NT2/D1 (cell line): ENCODE measurements at regions not wholly inside any gene's neighbourhood (a gene's known extent, or its start where the extent isn't known, plus 50 kb on each side); places are given as distances from the start of the nearest gene placed in this dataset.

Source experiments
- SUZ12 ChIP-seq: IDR thresholded peaks from 2 replicates; pipeline ENCODE4 v1.6.1; 2011; ENCODE audit not compliant: insufficient read length, insufficient read depth; ENCODE audit errors: extremely low read depth
- YY1 ChIP-seq: IDR thresholded peaks from 2 replicates; pipeline ENCODE4 v1.6.1; 2011; ENCODE audit not compliant: insufficient read length, insufficient read depth

DNA sequence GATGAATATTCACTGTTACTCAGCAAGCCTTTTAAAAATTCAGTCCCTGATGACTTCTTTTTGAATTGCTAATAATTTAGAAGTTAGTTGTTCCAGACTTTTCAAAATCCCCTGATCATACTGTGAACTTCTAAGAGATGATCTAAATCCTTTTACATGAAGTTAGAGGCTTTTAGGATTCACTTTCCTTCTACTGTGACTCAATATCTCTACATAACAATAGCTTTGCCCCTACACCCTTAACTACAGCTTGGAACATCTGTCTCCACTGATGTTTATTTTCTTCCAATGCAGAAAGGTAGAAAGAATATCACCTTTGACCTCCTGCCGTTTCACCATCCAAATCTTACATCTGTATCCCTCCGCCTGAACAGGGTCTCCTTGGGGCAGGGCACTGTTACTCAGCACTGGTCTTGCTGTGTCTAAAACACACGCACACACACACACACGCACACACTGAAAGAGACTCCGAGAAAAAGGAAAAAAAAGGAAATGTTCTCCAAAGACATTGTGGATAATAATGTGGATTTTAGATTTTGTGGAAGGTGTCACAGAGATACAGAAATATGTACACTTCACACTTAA lies 111.6 kb upstream of the GPRIN3 start:
- TF ChIP-seq SUZ12 (no peak), YY1 (no peak)
